SH-SY5Y (cell line): ENCODE measurements at regions not wholly inside any gene's neighbourhood (a gene's known extent, or its start where the extent isn't known, plus 50 kb on each side); places are given as distances from the start of the nearest gene placed in this dataset.
A peak's percentile ranks its signal among the peaks of the same experiment; 100 is the strongest.

Source experiments
- GATA2 ChIP-seq: IDR thresholded peaks from 2 replicates; pipeline ENCODE4 v1.6.1; 2011; ENCODE audit warnings: mild to moderate bottlenecking, low read depth, low read length
- GATA3 ChIP-seq: IDR thresholded peaks from 2 replicates; pipeline ENCODE4 v1.6.1; 2011; ENCODE audit warnings: low read depth, mild to moderate bottlenecking, low read length, moderate library complexity

- TF ChIP-seq GATA3 (no peak), GATA2 (no peak)
Observed at GRCh38 chr21:28655471-28655870, 337.2 kb downstream of the LTN1 start.

DNA sequence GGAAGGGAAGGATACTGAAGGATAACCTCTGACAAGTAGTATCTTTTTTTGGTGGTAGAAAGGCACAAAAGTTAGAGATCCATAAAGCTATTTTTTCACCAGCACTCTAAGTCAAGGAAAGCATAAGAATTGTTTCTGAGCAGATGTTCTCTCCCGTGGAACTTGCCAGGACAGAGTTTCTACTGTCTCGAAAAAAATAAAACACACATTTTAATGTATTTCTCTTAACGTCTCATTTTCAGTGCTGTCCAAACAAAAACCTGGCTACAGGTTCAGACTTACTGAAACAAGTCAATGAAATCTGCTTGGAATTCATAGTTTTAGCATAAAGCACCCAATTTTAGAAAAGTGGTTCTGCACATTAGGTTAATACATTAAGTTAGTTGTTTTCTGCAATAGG is 338.3 kb downstream of the LTN1 start:
- no peak for TF ChIP-seq GATA3

- TF ChIP-seq GATA2, result no peak
- TF ChIP-seq GATA3, result no peak
Observed at GRCh38 chr21:28644762-28645161, 347.9 kb downstream of the LTN1 start.

DNA sequence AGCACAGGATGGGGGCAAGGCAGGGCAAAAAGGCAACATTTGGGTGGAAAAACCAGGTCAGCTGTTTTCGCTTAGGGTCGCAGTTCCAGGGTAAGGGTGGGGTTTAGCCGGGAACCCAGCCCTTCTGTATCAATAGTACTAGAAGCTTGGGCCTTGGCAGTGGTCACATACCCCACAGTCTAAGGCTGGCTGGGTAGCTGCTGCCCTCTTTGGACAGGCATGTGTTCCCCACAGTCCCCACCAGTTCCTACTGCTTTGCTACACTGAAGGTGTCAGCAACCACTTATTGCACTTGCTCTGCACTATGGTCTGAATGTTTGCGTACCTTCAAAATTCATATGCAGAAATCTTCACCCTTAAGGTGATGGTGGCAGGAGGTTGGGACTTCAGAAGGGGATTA is 349.8 kb downstream of the LTN1 start:
- TF ChIP-seq GATA3, result no peak
- TF ChIP-seq GATA2, result no peak

GRCh38 chr21:28641731-28642130 is 350.9 kb downstream of the LTN1 start:
- TF ChIP-seq GATA2, result peak; percentile 81
- TF ChIP-seq GATA3, result peak; percentile 57

GRCh38 chr21:28640326-28640725 is 352.4 kb downstream of the LTN1 start:
- no peak for TF ChIP-seq GATA3
- TF ChIP-seq GATA2, result no peak

DNA sequence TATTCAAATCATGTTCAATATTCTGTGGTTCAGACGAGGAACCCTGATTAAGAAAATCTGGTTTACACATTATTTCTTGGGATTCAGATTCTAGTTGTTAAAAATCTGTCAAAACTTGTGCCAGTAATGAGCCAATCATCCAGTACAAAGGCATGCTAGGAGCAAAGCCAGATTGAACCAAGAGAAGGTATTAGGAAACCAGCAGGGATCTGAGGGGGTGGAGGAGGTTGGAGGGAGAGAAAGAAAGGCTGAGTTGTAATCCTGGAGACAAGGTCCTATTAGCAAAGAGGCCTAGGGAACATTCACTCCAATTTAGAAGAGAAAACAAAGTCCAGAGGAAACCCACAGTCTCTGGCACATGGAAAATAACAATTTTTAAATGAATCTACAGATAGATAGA is 352.9 kb downstream of the LTN1 start:
- TF ChIP-seq GATA2, result no peak
- no peak for TF ChIP-seq GATA3

DNA sequence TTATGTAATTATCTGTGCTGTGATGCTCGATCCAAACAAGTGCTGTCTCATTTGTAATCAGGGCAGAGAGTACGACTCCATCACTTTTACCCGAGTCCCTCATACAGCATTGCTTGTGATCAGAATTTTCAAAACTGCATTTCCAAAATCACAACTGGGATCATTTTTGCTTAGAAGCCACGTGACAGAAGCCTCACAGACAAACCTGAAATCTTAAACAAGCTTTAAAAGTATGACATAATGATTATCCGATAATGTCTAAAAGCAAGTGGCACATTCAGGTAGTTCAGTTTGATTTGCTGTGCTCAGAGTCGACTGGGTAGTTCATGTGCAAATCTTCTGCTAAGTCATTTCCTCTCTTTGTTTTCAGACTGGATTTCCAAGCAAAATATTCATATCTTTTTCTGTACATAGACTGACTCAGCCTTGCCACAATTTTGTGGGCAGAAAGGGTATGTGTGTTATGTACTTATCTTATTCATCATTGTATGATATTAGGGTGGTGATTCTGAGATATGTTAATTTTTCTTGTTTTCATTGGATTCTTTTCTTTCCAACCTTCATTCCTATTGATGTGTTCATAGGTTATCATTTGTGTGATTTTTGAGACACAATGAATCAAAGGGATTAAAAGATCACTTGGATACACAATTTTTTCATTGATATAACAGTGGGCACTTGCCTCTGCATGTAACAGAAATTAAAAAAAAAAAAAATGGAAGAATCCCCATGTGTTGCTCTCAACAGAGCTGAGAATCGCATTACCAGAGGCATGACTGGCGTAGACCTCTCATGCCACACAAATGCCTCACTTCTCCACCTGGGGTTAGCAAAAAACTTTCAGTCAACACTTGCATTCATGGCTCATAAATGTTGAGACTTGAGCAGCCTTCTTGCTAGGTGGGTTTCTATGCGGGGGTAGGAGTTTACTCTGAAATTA is 355.7 kb downstream of the LTN1 start:
- no peak for TF ChIP-seq GATA3
- no peak for TF ChIP-seq GATA2

- TF ChIP-seq GATA2 (no peak), GATA3 (no peak)
Observed at GRCh38 chr21:28635541-28635940, 357.1 kb downstream of the LTN1 start.

DNA sequence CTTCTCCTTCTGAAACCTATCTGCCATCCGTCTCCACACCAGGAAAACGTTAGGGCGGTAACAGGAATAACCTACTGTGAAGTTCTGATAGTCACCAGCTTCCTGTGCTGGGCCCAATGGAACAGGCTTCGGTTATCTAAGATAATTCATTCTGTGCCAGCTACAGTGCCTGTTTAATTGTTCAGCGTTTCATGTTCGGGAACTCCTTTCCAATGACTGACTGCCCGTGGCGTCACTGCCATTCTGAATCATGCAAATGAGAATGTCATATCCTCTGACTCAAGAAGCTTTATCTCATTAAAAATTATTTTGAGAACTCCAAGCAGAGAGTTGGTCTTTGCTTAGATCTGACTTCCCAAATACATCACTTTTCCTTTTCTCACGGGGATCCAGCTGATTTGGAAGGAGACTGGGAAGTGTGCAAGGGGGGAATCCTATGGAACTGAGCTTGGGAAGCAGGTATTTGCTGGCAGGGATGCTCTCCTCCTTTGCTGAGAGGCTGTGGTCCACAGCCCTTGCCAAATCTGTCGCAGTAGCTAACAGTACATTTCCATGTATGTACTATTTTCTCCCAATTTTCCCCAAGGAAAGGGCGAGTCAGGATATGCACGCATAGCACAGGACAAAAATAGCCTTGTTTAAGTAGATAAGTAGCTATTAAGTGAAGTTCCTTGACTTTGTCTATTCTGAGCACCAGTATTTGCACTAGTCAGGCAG is 358.7 kb downstream of the LTN1 start:
- TF ChIP-seq GATA2 (no peak), GATA3 (no peak)

DNA sequence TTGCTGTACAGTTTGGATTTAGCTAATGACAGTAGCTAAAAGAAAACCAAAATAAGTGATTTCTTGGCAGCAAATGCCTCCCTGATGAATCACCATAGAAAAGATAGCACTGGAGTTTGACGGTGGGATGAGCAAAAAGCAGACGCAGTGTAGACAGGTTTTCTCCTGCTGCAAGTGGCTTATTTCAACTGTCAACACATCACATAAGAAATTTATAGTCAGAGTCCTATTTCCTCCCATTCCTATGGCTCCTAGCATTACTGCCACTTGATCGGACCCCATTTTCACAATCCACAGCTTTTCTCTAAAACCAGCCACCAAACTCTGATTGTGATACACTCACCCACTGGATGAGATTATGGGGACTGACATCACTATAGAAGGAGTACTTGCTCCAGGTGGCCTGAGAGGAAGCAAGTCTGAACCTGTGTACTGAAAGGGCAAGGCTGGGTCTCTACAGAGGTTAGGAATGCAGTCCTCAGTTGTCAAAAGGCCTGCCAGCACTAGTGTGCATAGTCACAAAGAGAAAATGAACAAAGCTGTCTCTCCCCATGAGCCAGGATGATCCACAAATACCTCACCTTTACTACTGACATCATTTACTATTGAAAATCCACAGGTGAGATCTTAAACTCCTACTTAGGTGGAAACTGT is 359.8 kb downstream of the LTN1 start:
- TF ChIP-seq GATA2, result no peak
- no peak for TF ChIP-seq GATA3

DNA sequence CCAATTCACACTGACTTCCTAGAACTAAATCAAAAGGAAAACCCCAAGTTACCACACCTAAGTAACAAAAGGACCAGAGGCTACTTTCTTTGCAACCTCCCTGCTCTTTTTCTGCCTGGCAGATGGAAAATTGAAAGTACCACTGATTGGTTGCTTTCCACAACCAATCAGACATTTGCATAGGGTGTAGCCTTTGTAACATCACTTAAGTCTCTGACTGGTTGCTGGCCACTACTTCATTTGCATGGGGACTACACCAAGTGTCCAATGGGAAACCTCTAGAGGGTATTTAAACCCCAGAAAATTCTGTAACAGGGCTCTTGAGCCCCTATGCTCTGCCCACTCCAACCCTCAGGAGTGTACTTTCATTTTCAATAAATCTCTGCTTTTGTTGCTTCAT is 365.0 kb downstream of the LTN1 start:
- no peak for TF ChIP-seq GATA2
- no peak for TF ChIP-seq GATA3

DNA sequence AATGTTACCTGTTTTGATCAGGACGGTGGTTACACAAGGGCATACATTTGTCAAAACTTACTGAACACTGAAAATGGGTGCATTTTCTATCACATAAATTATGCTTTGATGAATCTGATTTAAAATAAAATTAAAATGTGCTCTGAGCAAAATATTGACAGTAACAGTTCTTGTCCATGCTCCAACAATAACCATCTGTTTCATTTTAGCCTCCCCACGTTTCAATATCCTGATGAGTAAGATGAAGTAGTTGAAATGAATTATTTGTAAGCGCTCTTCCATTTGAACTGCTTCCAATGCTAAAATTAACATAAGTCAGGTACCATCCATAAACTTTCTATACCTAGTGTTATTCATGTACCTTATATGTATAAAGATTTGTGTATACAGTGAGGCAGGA is 365.4 kb downstream of the LTN1 start:
- TF ChIP-seq GATA3 (no peak), GATA2 (no peak)

GRCh38 chr21:28624626-28625025 is 368.1 kb downstream of the LTN1 start:
- TF ChIP-seq GATA3 (no peak), GATA2 (no peak)
